ENCODE measurements at regions not wholly inside any gene's neighbourhood (a gene's known extent, or its start where the extent isn't known, plus 50 kb on each side); places are given as distances from the start of the nearest gene placed in this dataset.

- TF ChIP-seq GABPA (IDR thresholded peaks at IDR 0.05; ENCODE audit: low read depth) (no peak), CTCF (IDR thresholded peaks at IDR 0.05; ENCODE audit: insufficient read depth, low read length) (no peak), POLR2AphosphoS5 (IDR thresholded peaks at IDR 0.05; ENCODE audit: low read depth) (no peak), SPI1 (IDR thresholded peaks at IDR 0.05; ENCODE audit: borderline replicate concordance, low read depth) (no peak), REST (IDR thresholded peaks at IDR 0.05; ENCODE audit: insufficient replicate concordance, low read depth) (no peak)
- DNase-seq (ENCODE audit: low read depth in 1 of 2, low spot score in 1 of 2) = no peak
- Histone ChIP-seq H3K27me3 (ENCODE audit: insufficient read depth, poor library complexity, severe bottlenecking) (no peaks in the 10 kb centered on the region), H3K4me3 (replicated peaks; ENCODE audit: insufficient read depth, low read length) (no peak overlapping the region), H3K27ac (replicated peaks) (no peak overlapping the region)
Measured at GRCh38 chr13:33919120-33919519, 101.2 kb downstream of the RFC3 start.

DNA sequence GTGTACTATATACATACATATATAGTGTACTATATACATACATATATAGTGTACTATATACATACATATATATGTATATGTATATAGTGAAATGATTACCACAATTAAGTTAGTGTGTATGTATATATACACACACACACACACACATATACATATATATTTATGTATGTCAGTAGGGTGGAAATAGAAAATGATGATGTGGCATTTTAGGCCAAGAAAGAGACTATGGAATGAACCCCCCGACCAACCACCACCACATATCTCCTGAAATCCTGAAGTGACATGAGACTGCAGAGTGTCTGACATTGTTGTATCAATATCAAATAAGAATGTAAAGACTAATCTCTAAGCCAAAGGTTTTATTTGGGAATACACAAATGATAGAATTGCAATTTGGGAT, 107.6 kb downstream of the RFC3 start:
- Histone ChIP-seq H3K4me3 (replicated peaks; ENCODE audit: insufficient read depth, low read length) (no peak overlapping the region), H3K27ac (replicated peaks) (no peak overlapping the region), H3K27me3 (ENCODE audit: insufficient read depth, poor library complexity, severe bottlenecking) (no peaks in the 10 kb centered on the region)
- TF ChIP-seq SPI1 (IDR thresholded peaks at IDR 0.05; ENCODE audit: borderline replicate concordance, low read depth) (no peak), GABPA (IDR thresholded peaks at IDR 0.05; ENCODE audit: low read depth) (no peak), CTCF (IDR thresholded peaks at IDR 0.05; ENCODE audit: insufficient read depth, low read length) (no peak), POLR2AphosphoS5 (IDR thresholded peaks at IDR 0.05; ENCODE audit: low read depth) (no peak)
- no peak for DNase-seq (ENCODE audit: low read depth in 1 of 2, low spot score in 1 of 2)

GRCh38 chr13:33927315-33927714, 109.4 kb downstream of the RFC3 start:
- Histone ChIP-seq H3K27ac (replicated peaks) (no peak overlapping the region), H3K27me3 (ENCODE audit: insufficient read depth, poor library complexity, severe bottlenecking) (no peaks in the 10 kb centered on the region), H3K4me3 (replicated peaks; ENCODE audit: insufficient read depth, low read length) (no peak overlapping the region)
- DNase-seq (ENCODE audit: low read depth in 1 of 2, low spot score in 1 of 2) = no peak
- TF ChIP-seq CTCF (IDR thresholded peaks at IDR 0.05; ENCODE audit: insufficient read depth, low read length) (no peak), SPI1 (IDR thresholded peaks at IDR 0.05; ENCODE audit: borderline replicate concordance, low read depth) (no peak), REST (IDR thresholded peaks at IDR 0.05; ENCODE audit: insufficient replicate concordance, low read depth) (no peak), GABPA (IDR thresholded peaks at IDR 0.05; ENCODE audit: low read depth) (no peak)

Measured in HL-60 (cell line).